Body of pancreas (tissue), 4 donors: ENCODE measurements at regions not wholly inside any gene's neighbourhood (a gene's known extent, or its start where the extent isn't known, plus 50 kb on each side); places are given as distances from the start of the nearest gene placed in this dataset.

Experiments
- ATAC-seq: fragments of 150-250 bp; one replicate; pipeline ENCODE4 v1.9.1; 2016
- DNase-seq, 4 donors: peaks; one replicate each; pipeline ENCODE4 v3.0.0-alpha.2; 2019
- H3K27ac ChIP-seq, 4 donors: fragments of 200-600 bp; sonication (generic); 1 replicate in 3 of 4; 2 replicates in 1 of 4; pipeline versions ENCODE4 v1.5.1 to v1.6.1; 2016 to 2019; ENCODE audit warnings: mild to moderate bottlenecking in 1 of 4, mixed read lengths in 1 of 4, moderate library complexity in 1 of 4
- H3K27me3 ChIP-seq, 2 donors: fragments of 200-600 bp; sonication (generic); one replicate each; pipeline ENCODE4 v1.6.0; 2016; ENCODE audit warnings: mild to moderate bottlenecking in 1 of 2
- H3K36me3 ChIP-seq, 2 donors: fragments of 200-600 bp; sonication (generic); replicated peaks in 1 of 2; 2 replicates each; pipeline ENCODE4 v1.5.1; 2016; ENCODE audit warnings: low read depth in 2 of 2; ENCODE audit not compliant: insufficient read depth in 1 of 2
- H3K4me1 ChIP-seq: fragments of 200-600 bp; sonication (generic); one replicate; pipeline ENCODE4 v1.6.0; 2016
- H3K4me3 ChIP-seq, 2 donors: fragments of 200-600 bp; sonication (generic); 1 replicate in 1 of 2; 2 replicates in 1 of 2; pipeline ENCODE4 v1.5.1; 2016 to 2019
- H3K9me3 ChIP-seq, 3 donors: fragments of 200-600 bp; sonication (generic); 1 replicate in 2 of 3; 2 replicates in 1 of 3; pipeline ENCODE4 v1.5.1; 2016
- CTCF ChIP-seq, 7 experiments: fragments of 450-650 bp in 4 of 7; fragments of 200-600 bp in 3 of 7; sonication (generic) in 3 of 7; IDR thresholded peaks; one replicate each; pipeline ENCODE4 v1.5.1; 2016 to 2019; ENCODE audit warnings: antibody characterized with exemption in 7 of 7
- POLR2A ChIP-seq, 3 donors: fragments of 450-650 bp; IDR thresholded peaks; one replicate each; pipeline ENCODE4 v1.6.1; 2016; ENCODE audit warnings: antibody characterized with exemption in 3 of 3, mild to moderate bottlenecking in 2 of 3
- WGBS, 2 donors: methylation state at CpG; one replicate each; pipeline ENCODE4 v1.1.5; 2017; 5-methylcytosine and 5-hydroxymethylcytosine counted together
- intact Hi-C: fragments of 100-400 bp; cut with DNase I; formaldehyde crosslinking; loops from one replicate; pipeline ENCODE4 v1.15.1; 2023

GRCh38 chr11:97502201-97502600, 1112.4 kb downstream of the JRKL start:
- Histone ChIP-seq H3K9me3 (no peaks in the 10 kb centered on the region), H3K4me3 (no peak overlapping the region)
- intact Hi-C loops: no loop called here

GRCh38 chr11:97506076-97506759, 1116.4 kb downstream of the JRKL start:
- WGBS, 2 donors: 54 to 65% methylated on average over 5 of the region's 5 CpGs
- H3K9me3 ChIP-seq: no peaks in the 10 kb centered on the region
- intact Hi-C loops: no loop called here

More at GRCh38 chr11:97502201-97502600, 1112.4 kb downstream of the JRKL start:
- Histone ChIP-seq H3K4me1 (no peaks in the 10 kb centered on the region), H3K27ac (no peak overlapping the region), H3K36me3 (no peaks in the 10 kb centered on the region), H3K27me3 (no peaks in the 10 kb centered on the region)
- DNase-seq (no peak), ATAC-seq (no peak)
- TF ChIP-seq CTCF (IDR thresholded peaks at IDR 0.05) (no peak), POLR2A (IDR thresholded peaks at IDR 0.05) (no peak)
- 59 to 64% methylated on average over 1 of the region's 1 CpG for WGBS, 2 donors

GRCh38 chr11:97514446-97514845, 1124.6 kb downstream of the JRKL start:
- Histone ChIP-seq H3K4me1 (no peaks in the 10 kb centered on the region), H3K27me3 (no peaks in the 10 kb centered on the region), H3K4me3 (no peak overlapping the region), H3K36me3 (no peaks in the 10 kb centered on the region), H3K9me3 (no peaks in the 10 kb centered on the region), H3K27ac (no peak overlapping the region)
- ATAC-seq: no peak
- 0 to 14% methylated on average over 1 of the region's 1 CpG for WGBS, 2 donors
- intact Hi-C loops: no loop called here
- no peak for DNase-seq
- TF ChIP-seq CTCF (IDR thresholded peaks at IDR 0.05): no peak
- no peak for TF ChIP-seq POLR2A (IDR thresholded peaks at IDR 0.05)

More at GRCh38 chr11:97506076-97506759, 1116.4 kb downstream of the JRKL start:
- Histone ChIP-seq H3K27ac (no peak overlapping the region), H3K36me3 (no peaks in the 10 kb centered on the region), H3K4me1 (no peaks in the 10 kb centered on the region), H3K27me3 (no peaks in the 10 kb centered on the region), H3K4me3 (no peak overlapping the region)
- no peak for TF ChIP-seq CTCF (IDR thresholded peaks at IDR 0.05)
- no peak for TF ChIP-seq POLR2A (IDR thresholded peaks at IDR 0.05)
- DNase-seq: no peak
- no peak for ATAC-seq

GRCh38 chr11:97516688-97517087, 1126.9 kb downstream of the JRKL start:
- no peaks in the 10 kb centered on the region for H3K27me3 ChIP-seq
- no peaks in the 10 kb centered on the region for H3K36me3 ChIP-seq
- no peak for TF ChIP-seq CTCF (IDR thresholded peaks at IDR 0.05)
- no peak for TF ChIP-seq POLR2A (IDR thresholded peaks at IDR 0.05)
- no peak for DNase-seq
- H3K4me3 ChIP-seq: no peak overlapping the region
- no peak overlapping the region for H3K27ac ChIP-seq
- no peaks in the 10 kb centered on the region for H3K9me3 ChIP-seq
- no peak for ATAC-seq
- intact Hi-C loops: no loop called here
- WGBS, 2 donors: 45 to 57% methylated on average over 3 of the region's 3 CpGs
- H3K4me1 ChIP-seq: no peaks in the 10 kb centered on the region

- WGBS, 2 donors: 26 to 31% methylated on average over 2 of the region's 2 CpGs
- no peaks in the 10 kb centered on the region for H3K27me3 ChIP-seq
- intact Hi-C loops: no loop called here
- H3K4me1 ChIP-seq: no peaks in the 10 kb centered on the region
- ATAC-seq (no peak), DNase-seq (no peak)
- H3K36me3 ChIP-seq: no peaks in the 10 kb centered on the region
- TF ChIP-seq CTCF (IDR thresholded peaks at IDR 0.05) (no peak), POLR2A (IDR thresholded peaks at IDR 0.05) (no peak)
- no peak overlapping the region for H3K4me3 ChIP-seq
- no peaks in the 10 kb centered on the region for H3K9me3 ChIP-seq
- H3K27ac ChIP-seq: no peak overlapping the region
These were observed 1135.5 kb downstream of the JRKL start for GRCh38 chr11:97525273-97525672.
